ENCODE measurements at regions not wholly inside any gene's neighbourhood (a gene's known extent, or its start where the extent isn't known, plus 50 kb on each side); places are given as distances from the start of the nearest gene placed in this dataset.

- no peak for TF ChIP-seq POLR2AphosphoS5 (IDR thresholded peaks at IDR 0.05; ENCODE audit: low read depth)
- TF ChIP-seq, protein P1, sequence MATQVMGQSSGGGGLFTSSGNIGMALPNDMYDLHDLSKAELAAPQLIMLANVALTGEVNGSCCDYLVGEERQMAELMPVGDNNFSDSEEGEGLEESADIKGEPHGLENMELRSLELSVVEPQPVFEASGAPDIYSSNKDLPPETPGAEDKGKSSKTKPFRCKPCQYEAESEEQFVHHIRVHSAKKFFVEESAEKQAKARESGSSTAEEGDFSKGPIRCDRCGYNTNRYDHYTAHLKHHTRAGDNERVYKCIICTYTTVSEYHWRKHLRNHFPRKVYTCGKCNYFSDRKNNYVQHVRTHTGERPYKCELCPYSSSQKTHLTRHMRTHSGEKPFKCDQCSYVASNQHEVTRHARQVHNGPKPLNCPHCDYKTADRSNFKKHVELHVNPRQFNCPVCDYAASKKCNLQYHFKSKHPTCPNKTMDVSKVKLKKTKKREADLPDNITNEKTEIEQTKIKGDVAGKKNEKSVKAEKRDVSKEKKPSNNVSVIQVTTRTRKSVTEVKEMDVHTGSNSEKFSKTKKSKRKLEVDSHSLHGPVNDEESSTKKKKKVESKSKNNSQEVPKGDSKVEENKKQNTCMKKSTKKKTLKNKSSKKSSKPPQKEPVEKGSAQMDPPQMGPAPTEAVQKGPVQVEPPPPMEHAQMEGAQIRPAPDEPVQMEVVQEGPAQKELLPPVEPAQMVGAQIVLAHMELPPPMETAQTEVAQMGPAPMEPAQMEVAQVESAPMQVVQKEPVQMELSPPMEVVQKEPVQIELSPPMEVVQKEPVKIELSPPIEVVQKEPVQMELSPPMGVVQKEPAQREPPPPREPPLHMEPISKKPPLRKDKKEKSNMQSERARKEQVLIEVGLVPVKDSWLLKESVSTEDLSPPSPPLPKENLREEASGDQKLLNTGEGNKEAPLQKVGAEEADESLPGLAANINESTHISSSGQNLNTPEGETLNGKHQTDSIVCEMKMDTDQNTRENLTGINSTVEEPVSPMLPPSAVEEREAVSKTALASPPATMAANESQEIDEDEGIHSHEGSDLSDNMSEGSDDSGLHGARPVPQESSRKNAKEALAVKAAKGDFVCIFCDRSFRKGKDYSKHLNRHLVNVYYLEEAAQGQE (IDR thresholded peaks at IDR 0.05; ENCODE audit: insufficient replicate concordance, low read depth): no peak
- TF ChIP-seq, protein P2, sequence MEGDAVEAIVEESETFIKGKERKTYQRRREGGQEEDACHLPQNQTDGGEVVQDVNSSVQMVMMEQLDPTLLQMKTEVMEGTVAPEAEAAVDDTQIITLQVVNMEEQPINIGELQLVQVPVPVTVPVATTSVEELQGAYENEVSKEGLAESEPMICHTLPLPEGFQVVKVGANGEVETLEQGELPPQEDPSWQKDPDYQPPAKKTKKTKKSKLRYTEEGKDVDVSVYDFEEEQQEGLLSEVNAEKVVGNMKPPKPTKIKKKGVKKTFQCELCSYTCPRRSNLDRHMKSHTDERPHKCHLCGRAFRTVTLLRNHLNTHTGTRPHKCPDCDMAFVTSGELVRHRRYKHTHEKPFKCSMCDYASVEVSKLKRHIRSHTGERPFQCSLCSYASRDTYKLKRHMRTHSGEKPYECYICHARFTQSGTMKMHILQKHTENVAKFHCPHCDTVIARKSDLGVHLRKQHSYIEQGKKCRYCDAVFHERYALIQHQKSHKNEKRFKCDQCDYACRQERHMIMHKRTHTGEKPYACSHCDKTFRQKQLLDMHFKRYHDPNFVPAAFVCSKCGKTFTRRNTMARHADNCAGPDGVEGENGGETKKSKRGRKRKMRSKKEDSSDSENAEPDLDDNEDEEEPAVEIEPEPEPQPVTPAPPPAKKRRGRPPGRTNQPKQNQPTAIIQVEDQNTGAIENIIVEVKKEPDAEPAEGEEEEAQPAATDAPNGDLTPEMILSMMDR (IDR thresholded peaks at IDR 0.05; ENCODE audit: insufficient read depth, low read length): no peak
These were observed 231.0 kb downstream of the PLK2 start for GRCh38 chr5:58228896-58229295.
